Prostate gland (tissue), 2 donors: ENCODE measurements at regions not wholly inside any gene's neighbourhood (a gene's known extent, or its start where the extent isn't known, plus 50 kb on each side); places are given as distances from the start of the nearest gene placed in this dataset.

Experiments
- DNase-seq: peaks from one replicate; pipeline ENCODE4 v3.0.0-alpha.2; 2019; ENCODE audit warnings: low spot score
- H3K27ac ChIP-seq, 2 donors: fragments of 200-600 bp; sonication (generic); 2 replicates each; pipeline ENCODE4 v1.5.1; 2017 to 2019
- H3K27me3 ChIP-seq: fragments of 200-600 bp; sonication (generic); replicated peaks from 2 replicates; pipeline ENCODE4 v1.5.1; 2019; ENCODE audit not compliant: insufficient read depth
- H3K36me3 ChIP-seq, 2 donors: fragments of 200-600 bp; sonication (generic); 1 replicate in 1 of 2; 2 replicates in 1 of 2; pipeline versions ENCODE4 v1.5.1 to v1.8.1; 2017 to 2019
- H3K4me1 ChIP-seq: fragments of 200-600 bp; sonication (generic); replicated peaks from 2 replicates; pipeline ENCODE4 v1.5.1; 2019
- H3K4me3 ChIP-seq, 2 donors: fragments of 200-600 bp; sonication (generic); 2 replicates each; pipeline ENCODE4 v1.5.1; 2017 to 2019
- H3K9me3 ChIP-seq: fragments of 200-600 bp; sonication (generic); 2 replicates; pipeline ENCODE4 v1.5.1; 2017
- POLR2A ChIP-seq: fragments of 450-650 bp; IDR thresholded peaks from one replicate; pipeline ENCODE4 v1.6.1; 2016; ENCODE audit warnings: antibody characterized with exemption, mild to moderate bottlenecking
- POLR2AphosphoS5 ChIP-seq: sonication (generic); formaldehyde crosslinking; IDR thresholded peaks from one replicate; pipeline ENCODE4 v1.6.1; 2017; ENCODE audit warnings: antibody characterized with exemption
- WGBS: methylation state at CpG from one replicate; pipeline ENCODE4 v1.1.5; 2018; 5-methylcytosine and 5-hydroxymethylcytosine counted together
- intact Hi-C: fragments of 100-400 bp; cut with DNase I; formaldehyde crosslinking; loops from one replicate; pipeline ENCODE4 v1.14.2; 2022
- TF ChIP-seq, protein P1 (sequence below), 4 experiments: fragments of 200-600 bp in 2 of 4; fragments of 450-650 bp in 2 of 4; sonication (generic) in 2 of 4; IDR thresholded peaks; 1 replicate in 3 of 4; 2 replicates in 1 of 4; pipeline ENCODE4 v1.5.1; 2016 to 2019; ENCODE audit warnings: antibody characterized with exemption in 4 of 4, mild to moderate bottlenecking in 2 of 4, moderate library complexity in 2 of 4

DNA sequence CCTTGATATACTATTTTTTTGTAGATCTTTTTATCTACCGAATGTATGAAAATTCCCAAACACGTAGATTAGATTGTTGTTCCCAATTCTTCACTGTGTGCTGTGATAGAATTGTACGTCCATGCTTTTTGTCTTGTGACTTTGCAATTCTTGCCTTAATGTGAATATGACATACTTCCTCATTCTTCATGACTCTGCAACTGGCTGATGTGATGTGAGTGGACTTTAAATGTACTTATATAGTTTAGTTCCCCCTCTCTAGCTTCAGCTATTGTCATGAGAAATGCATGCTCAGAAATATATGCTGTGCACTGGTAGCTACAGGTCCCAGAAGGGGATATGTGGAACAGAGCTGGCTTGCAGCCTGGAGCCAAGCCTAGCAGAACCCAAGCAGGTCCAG lies 89.4 kb downstream of the FTHL17 start:
- no peaks in the 10 kb centered on the region for H3K9me3 ChIP-seq
- H3K27ac ChIP-seq: no peak overlapping the region
- H3K36me3 ChIP-seq: no peaks in the 10 kb centered on the region
- intact Hi-C loops: no loop called here
- WGBS: 88% methylated on average over 3 of the region's 3 CpGs
- no peak for DNase-seq
- no peak overlapping the region for H3K4me3 ChIP-seq
- no peaks in the 10 kb centered on the region for H3K27me3 ChIP-seq
- TF ChIP-seq, protein P1, sequence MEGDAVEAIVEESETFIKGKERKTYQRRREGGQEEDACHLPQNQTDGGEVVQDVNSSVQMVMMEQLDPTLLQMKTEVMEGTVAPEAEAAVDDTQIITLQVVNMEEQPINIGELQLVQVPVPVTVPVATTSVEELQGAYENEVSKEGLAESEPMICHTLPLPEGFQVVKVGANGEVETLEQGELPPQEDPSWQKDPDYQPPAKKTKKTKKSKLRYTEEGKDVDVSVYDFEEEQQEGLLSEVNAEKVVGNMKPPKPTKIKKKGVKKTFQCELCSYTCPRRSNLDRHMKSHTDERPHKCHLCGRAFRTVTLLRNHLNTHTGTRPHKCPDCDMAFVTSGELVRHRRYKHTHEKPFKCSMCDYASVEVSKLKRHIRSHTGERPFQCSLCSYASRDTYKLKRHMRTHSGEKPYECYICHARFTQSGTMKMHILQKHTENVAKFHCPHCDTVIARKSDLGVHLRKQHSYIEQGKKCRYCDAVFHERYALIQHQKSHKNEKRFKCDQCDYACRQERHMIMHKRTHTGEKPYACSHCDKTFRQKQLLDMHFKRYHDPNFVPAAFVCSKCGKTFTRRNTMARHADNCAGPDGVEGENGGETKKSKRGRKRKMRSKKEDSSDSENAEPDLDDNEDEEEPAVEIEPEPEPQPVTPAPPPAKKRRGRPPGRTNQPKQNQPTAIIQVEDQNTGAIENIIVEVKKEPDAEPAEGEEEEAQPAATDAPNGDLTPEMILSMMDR (IDR thresholded peaks at IDR 0.05): no peak
- TF ChIP-seq POLR2A (no peak), POLR2AphosphoS5 (no peak)
- H3K4me1 ChIP-seq: no peaks in the 10 kb centered on the region

- no peak for DNase-seq
- Histone ChIP-seq H3K4me1 (no peaks in the 10 kb centered on the region), H3K4me3 (no peak overlapping the region), H3K9me3 (no peaks in the 10 kb centered on the region), H3K27ac (no peak overlapping the region), H3K36me3 (no peaks in the 10 kb centered on the region), H3K27me3 (no peaks in the 10 kb centered on the region)
- no peak for TF ChIP-seq POLR2AphosphoS5
- no peak for TF ChIP-seq POLR2A
- TF ChIP-seq, protein P1 (IDR thresholded peaks at IDR 0.05): no peak
- WGBS: 97% methylated on average over 2 of the region's 2 CpGs
- intact Hi-C loops: no loop called here
These were observed 89.9 kb downstream of the FTHL17 start for GRCh38 chrX:30981968-30982367.

- 87% methylated on average over 1 of the region's 1 CpG for WGBS
- no peak for TF ChIP-seq POLR2AphosphoS5
- TF ChIP-seq, protein P1 (IDR thresholded peaks at IDR 0.05): no peak
- no peak for TF ChIP-seq POLR2A
- no peaks in the 10 kb centered on the region for H3K36me3 ChIP-seq
- intact Hi-C loops: no loop called here
- no peak overlapping the region for H3K27ac ChIP-seq
- no peak for DNase-seq
- no peak overlapping the region for H3K4me3 ChIP-seq
- H3K27me3 ChIP-seq: no peaks in the 10 kb centered on the region
- H3K4me1 ChIP-seq: no peaks in the 10 kb centered on the region
- no peaks in the 10 kb centered on the region for H3K9me3 ChIP-seq
These were observed 90.2 kb upstream of the TAB3 start for GRCh38 chrX:30979271-30979670.

- no peaks in the 10 kb centered on the region for H3K9me3 ChIP-seq
- no peak overlapping the region for H3K4me3 ChIP-seq
- no peak for DNase-seq
- intact Hi-C loops: no loop called here
- H3K4me1 ChIP-seq: no peaks in the 10 kb centered on the region
- H3K27me3 ChIP-seq: no peaks in the 10 kb centered on the region
- no peak overlapping the region for H3K27ac ChIP-seq
- TF ChIP-seq, protein P1 (IDR thresholded peaks at IDR 0.05): no peak
- TF ChIP-seq POLR2AphosphoS5 (no peak), POLR2A (no peak)
- no peaks in the 10 kb centered on the region for H3K36me3 ChIP-seq
These were observed 86.4 kb upstream of the TAB3 start for GRCh38 chrX:30975467-30975866.

- Histone ChIP-seq H3K9me3 (no peaks in the 10 kb centered on the region), H3K27ac (no peak overlapping the region), H3K4me1 (no peaks in the 10 kb centered on the region), H3K27me3 (no peaks in the 10 kb centered on the region), H3K4me3 (no peak overlapping the region), H3K36me3 (no peaks in the 10 kb centered on the region)
- intact Hi-C loops: no loop called here
- DNase-seq: no peak
- WGBS: 65% methylated on average over 5 of the region's 5 CpGs
- no peak for TF ChIP-seq POLR2AphosphoS5
- no peak for TF ChIP-seq POLR2A
- TF ChIP-seq, protein P1 (IDR thresholded peaks at IDR 0.05): no peak
These were observed 84.9 kb upstream of the TAB3 start for GRCh38 chrX:30973784-30974427.
